Endothelial cell of umbilical vein (primary cell): ENCODE measurements at regions not wholly inside any gene's neighbourhood (a gene's known extent, or its start where the extent isn't known, plus 50 kb on each side); places are given as distances from the start of the nearest gene placed in this dataset.

Source experiments
- CTCF ChIP-seq, 2 donors: IDR thresholded peaks; 1 replicate in 1 of 2; 2 replicates in 1 of 2; pipeline ENCODE4 v1.5.1; 2011; ENCODE audit warnings: low read length in 2 of 2, mild to moderate bottlenecking in 2 of 2, moderate library complexity in 2 of 2, control low read depth in 1 of 2, inconsistent platforms in 1 of 2, low read depth in 1 of 2; ENCODE audit not compliant: insufficient read depth in 1 of 2; ENCODE audit errors: extremely low read depth in 1 of 2
- FOS ChIP-seq: IDR thresholded peaks from 2 replicates; pipeline ENCODE4 v1.6.1; 2011; ENCODE audit warnings: mild to moderate bottlenecking, low read length, moderate library complexity, borderline replicate concordance; ENCODE audit not compliant: insufficient read depth
- MAX ChIP-seq: IDR thresholded peaks from 2 replicates; pipeline ENCODE4 v1.6.1; 2011; ENCODE audit not compliant: insufficient read depth, insufficient read length
- POLR2A ChIP-seq: IDR thresholded peaks from 2 replicates; pipeline ENCODE4 v1.6.1; 2012; ENCODE audit warnings: low read depth, mild to moderate bottlenecking, control low read depth, low read length

- no peak for TF ChIP-seq CTCF (IDR thresholded peaks at IDR 0.05; ENCODE audit: extremely low read depth in 1 of 2, insufficient read depth in 1 of 2, low read depth in 1 of 2, low read length in 2 of 2)
- no peak for TF ChIP-seq POLR2A
- no peak for TF ChIP-seq MAX
- no peak for TF ChIP-seq FOS
These were observed 93.5 kb upstream of the NFIA start for GRCh38 chr1:60988891-60989290.
